ENCODE measurements at regions not wholly inside any gene's neighbourhood (a gene's known extent, or its start where the extent isn't known, plus 50 kb on each side); places are given as distances from the start of the nearest gene placed in this dataset.

DNA sequence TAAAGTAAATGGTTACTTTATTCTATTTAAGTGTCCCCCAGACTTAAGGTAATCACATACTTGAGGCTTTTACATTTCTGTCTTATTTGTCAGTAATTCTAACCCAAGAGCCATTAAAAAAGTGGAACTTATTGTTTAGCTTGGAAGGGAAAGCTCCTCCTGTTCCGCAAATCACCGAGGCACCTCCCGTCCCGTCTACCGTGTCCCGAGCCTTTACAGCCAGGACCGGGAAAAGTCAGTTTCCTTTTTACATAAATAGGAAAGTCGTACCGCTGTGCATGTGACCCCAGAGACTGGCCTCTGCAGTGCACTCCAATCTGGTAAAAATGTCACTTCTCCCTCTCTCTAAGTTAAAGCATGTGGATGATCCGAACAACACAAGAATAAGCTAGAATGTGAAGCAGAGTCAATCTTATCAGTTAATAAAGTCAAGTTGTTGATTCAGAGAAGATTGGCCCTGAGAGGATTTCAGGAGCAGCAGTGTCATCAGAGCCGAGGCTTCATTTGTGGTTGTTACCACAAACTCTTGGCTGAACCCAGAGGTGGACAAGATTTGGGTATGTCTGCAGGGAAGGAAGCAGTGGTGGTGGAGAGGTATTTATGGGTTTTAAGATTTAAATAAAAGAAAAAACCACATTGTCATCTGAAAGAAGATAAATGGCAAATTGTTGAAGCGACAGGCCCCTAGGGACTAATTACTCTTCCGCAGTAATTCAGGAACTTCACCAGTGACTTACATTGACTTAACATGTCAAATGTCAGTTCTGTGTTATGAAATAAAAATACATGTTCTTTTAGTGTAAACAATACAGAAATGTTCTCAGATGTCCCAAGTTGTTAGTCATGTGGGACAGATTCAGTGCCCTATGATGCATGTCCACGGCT lies 316.6 kb upstream of the ZNF32 start:
- TF ChIP-seq, protein P1, sequence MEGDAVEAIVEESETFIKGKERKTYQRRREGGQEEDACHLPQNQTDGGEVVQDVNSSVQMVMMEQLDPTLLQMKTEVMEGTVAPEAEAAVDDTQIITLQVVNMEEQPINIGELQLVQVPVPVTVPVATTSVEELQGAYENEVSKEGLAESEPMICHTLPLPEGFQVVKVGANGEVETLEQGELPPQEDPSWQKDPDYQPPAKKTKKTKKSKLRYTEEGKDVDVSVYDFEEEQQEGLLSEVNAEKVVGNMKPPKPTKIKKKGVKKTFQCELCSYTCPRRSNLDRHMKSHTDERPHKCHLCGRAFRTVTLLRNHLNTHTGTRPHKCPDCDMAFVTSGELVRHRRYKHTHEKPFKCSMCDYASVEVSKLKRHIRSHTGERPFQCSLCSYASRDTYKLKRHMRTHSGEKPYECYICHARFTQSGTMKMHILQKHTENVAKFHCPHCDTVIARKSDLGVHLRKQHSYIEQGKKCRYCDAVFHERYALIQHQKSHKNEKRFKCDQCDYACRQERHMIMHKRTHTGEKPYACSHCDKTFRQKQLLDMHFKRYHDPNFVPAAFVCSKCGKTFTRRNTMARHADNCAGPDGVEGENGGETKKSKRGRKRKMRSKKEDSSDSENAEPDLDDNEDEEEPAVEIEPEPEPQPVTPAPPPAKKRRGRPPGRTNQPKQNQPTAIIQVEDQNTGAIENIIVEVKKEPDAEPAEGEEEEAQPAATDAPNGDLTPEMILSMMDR (IDR thresholded peaks at IDR 0.05) = no peak
- ATAC-seq (peak; percentile 23), DNase-seq (no peak)
- H3K36me3 ChIP-seq = no peaks in the 10 kb centered on the region
- no peak overlapping the region for H3K4me3 ChIP-seq
- no peaks in the 10 kb centered on the region for H3K9me3 ChIP-seq
- intact Hi-C loops (cut with DNase I) = no loop called here
- H3K27ac ChIP-seq = no peak overlapping the region
- peaks cover 0 to 16% of the 10 kb centered on the region in 2 donors for H3K4me1 ChIP-seq
- peaks cover 0 to 7% of the 10 kb centered on the region in 2 donors for H3K27me3 ChIP-seq

DNA sequence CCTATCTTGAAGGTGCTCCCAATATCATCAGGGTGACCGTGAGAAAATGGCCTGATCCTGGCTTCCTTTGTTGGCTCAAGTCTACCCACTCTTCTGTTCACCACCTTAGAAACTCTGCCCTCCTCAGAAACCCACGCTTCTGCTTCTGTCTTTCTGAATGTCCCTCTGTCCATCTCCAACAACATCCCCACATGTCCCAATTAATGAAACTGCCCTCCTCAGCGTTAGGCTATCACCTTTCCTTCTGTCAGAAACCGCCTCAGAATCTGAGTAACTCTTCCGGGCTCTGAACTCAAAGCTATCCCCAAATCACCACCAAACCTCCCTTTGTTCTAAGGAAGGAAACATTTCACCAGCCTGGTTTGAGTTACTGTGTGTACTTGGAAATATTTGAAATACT lies 315.8 kb upstream of the ZNF32 start:
- no peak overlapping the region for H3K27ac ChIP-seq
- no peak for ATAC-seq

DNA sequence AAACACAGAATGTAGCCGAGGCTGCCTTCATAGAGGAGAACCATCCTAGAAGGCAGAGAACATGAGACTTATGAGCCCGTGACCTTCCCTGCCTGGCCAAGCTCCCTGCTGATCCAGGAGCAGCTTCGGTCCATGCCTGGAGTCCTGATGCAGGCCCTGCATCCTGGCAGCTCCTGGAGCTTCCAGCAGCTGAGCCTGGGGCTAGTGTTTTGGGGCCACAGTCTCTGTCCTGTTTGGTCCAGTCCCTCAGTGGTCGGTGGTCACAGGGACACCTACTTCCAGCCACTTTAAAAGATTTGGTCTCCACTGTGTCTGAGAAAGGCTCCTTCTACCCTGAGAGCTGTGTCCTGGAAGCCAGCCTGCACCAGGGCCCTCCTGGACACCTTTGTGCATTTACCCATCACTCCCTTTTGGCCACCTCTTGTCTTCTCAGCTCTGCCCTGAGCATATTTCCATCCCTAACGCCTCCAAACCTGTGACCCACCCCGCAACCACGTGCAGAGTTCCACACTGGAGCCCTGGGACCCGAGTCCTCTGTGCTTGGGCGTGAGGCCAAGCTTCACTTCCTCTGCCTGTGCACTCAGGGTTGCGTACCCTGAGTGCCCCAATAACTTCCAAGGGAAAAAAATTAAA lies 315.2 kb upstream of the ZNF32 start:
- Histone ChIP-seq H3K4me3 (no peak overlapping the region), H3K27me3 (peaks cover 0 to 7% of the 10 kb centered on the region in 2 donors), H3K27ac (no peak overlapping the region), H3K36me3 (no peaks in the 10 kb centered on the region), H3K4me1 (peaks cover 0 to 16% of the 10 kb centered on the region in 2 donors), H3K9me3 (no peaks in the 10 kb centered on the region)
- DNase-seq (no peak), ATAC-seq (no peak)
- intact Hi-C loops (cut with DNase I) = no loop called here
- TF ChIP-seq, protein P1 (IDR thresholded peaks at IDR 0.05) = no peak

More for the DNA sequence above, 315.8 kb upstream of the ZNF32 start:
- no peak for DNase-seq
- intact Hi-C loops (cut with DNase I) = no loop called here
- Histone ChIP-seq H3K4me3 (no peak overlapping the region), H3K4me1 (peaks cover 0 to 16% of the 10 kb centered on the region in 2 donors), H3K9me3 (no peaks in the 10 kb centered on the region), H3K36me3 (no peaks in the 10 kb centered on the region), H3K27me3 (peaks cover 0 to 7% of the 10 kb centered on the region in 2 donors)
- TF ChIP-seq, protein P1 (IDR thresholded peaks at IDR 0.05) = no peak

DNA sequence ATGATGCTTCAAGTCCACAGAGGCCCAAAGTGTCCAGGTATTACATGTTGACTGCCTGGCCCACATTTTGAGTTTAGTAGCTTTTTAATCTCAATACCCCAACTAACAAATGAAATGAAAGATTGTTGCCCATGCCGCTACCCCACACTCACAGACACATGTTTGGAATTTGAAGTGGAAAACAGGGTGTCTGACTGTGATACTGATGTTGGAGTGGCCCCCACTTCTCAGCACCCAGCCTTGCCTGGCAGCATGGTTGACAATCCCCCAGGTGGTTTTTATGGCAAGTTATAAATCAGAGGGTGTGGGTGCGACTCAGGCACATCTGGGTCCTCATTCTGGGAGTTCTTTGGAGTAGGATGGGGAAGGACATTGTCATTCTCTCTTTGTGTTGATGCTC lies 314.7 kb upstream of the ZNF32 start:
- H3K36me3 ChIP-seq = no peaks in the 10 kb centered on the region

More for the DNA sequence above, 314.7 kb upstream of the ZNF32 start:
- Histone ChIP-seq H3K9me3 (no peaks in the 10 kb centered on the region), H3K4me1 (peaks cover 0 to 16% of the 10 kb centered on the region in 2 donors), H3K4me3 (no peak overlapping the region), H3K27me3 (peaks cover 0 to 7% of the 10 kb centered on the region in 2 donors), H3K27ac (no peak overlapping the region)
- TF ChIP-seq, protein P1 (IDR thresholded peaks at IDR 0.05) = no peak
- DNase-seq (no peak), ATAC-seq (no peak)
- intact Hi-C loops (cut with DNase I) = no loop called here
